BJ (cell line): ENCODE measurements at regions not wholly inside any gene's neighbourhood (a gene's known extent, or its start where the extent isn't known, plus 50 kb on each side); places are given as distances from the start of the nearest gene placed in this dataset.

Experiments used
- CTCF ChIA-PET: fragments of 350-600 bp; formaldehyde crosslinking; extraction: SDS; loops from one replicate; lab custom pipeline; 2021; ENCODE audit warnings: antibody characterized with exemption, inconsistent platforms; lab: Yijun Ruan, JAX
- POLR2A ChIA-PET: fragments of 300-600 bp; sonication (Branson Sonifier 250); formaldehyde crosslinking; extraction: SDS; loops from one replicate; lab custom pipeline; 2021; ENCODE audit warnings: antibody characterized with exemption; lab: Charles Lee
- DNase-seq: peaks from one replicate; pipeline ENCODE4 v3.0.0-alpha.2; 2011; ENCODE audit warnings: low read depth
- H3K27me3 ChIP-seq: 2 replicates; pipeline ENCODE4 v1.6.0; 2011; ENCODE audit warnings: low read length; ENCODE audit not compliant: control insufficient read depth, insufficient read depth
- H3K36me3 ChIP-seq: 2 replicates; pipeline ENCODE4 v1.5.1; 2011; ENCODE audit warnings: low read length; ENCODE audit not compliant: control insufficient read depth, insufficient read depth
- H3K4me3 ChIP-seq: 2 replicates; pipeline ENCODE4 v1.5.1; 2011; ENCODE audit warnings: low read depth, mild to moderate bottlenecking, control low read depth, low read length
- CTCF ChIP-seq: IDR thresholded peaks from 2 replicates; pipeline ENCODE4 v1.5.1; 2011; ENCODE audit warnings: low read depth, mild to moderate bottlenecking, control low read depth, inconsistent platforms, low read length, moderate library complexity; ENCODE audit not compliant: insufficient read depth

DNA sequence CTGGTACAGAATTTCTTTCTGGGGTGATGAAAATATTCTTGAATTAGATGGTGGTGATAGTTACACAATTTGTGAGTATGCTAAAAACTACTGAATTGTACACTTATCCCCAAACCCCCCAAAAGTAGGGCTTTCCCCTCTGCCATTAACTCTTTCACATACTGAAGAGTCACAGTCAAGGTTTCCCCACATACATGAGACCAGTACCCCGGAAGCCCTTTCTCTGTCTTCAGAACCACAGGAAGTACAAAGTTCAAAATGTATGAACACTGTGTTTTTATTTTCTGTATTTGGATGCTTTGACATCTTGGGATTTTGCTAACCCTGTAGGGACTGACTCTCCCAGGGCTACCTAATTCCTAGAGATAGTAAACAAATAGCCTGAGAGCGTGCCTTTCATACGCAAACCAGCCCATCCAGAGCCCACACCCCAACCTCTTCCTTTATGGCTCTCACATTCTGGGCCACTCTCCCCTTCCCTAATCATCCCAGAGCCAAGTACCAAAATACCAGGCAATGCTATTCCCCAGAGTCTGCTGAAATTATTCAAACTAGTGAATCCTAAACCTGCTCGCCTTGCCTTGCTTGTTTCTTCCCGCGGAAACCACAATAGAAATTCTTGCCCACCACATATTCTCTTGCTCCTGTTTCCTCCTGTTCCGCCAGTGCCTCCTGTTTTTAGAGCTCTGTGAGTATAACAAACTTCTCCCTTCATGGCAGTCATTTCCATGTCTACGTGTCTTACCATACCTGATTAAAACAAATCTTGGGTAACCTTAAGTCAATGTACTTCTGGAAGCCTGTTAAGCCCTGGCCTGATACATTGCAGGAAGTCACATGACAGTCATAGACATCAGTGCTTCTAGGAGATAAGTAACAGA, 524.8 kb downstream of the FUT8 start:
- Histone ChIP-seq H3K4me3 (no peak overlapping the region), H3K36me3 (no peaks in the 10 kb centered on the region), H3K27me3 (no peaks in the 10 kb centered on the region)
- DNase-seq = no peak
- no peak for TF ChIP-seq CTCF
- CTCF ChIA-PET = no interaction called here
- POLR2A ChIA-PET = no interaction called here

DNA sequence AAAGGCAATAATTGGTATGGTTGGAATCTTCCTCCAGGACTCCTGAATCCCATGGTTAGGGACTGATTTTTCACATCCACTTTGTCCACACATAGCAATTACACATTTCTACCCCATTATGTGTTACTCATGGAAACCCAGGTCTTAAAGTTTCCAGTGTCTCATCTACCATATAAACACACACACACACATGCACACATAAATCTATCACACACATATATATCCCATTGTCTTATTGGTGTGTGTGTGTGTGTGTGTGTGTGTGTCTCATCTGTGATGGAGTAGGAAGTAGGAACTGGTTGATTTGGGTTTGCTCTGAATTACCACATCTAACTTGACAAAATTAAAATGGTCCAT, 525.4 kb downstream of the FUT8 start:
- POLR2A ChIA-PET = no interaction called here
- CTCF ChIA-PET = no interaction called here
- no peak for DNase-seq
- Histone ChIP-seq H3K36me3 (no peaks in the 10 kb centered on the region), H3K27me3 (no peaks in the 10 kb centered on the region), H3K4me3 (no peak overlapping the region)
- TF ChIP-seq CTCF = no peak

DNA sequence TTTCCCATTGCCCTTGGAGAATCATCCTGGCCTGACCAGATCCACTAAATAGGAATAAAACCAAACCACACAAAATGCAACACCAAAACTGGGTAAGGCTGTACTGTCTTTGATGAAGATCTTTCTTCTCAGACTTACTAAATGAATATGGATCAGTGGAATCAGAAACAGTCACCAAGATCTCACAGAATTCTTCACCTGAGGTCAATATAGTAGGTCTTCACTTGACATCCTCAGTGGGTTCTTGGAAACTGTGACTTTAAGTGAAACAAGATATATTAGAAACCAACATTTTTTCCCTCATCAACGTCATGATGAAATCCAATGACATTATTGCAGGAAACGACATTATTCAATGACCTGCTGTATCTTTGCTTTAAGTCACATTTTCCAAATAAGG, 526.2 kb downstream of the FUT8 start:
- ChIA-PET POLR2A (no interaction called here), CTCF (no interaction called here)
- DNase-seq = no peak
- no peaks in the 10 kb centered on the region for H3K27me3 ChIP-seq
- H3K4me3 ChIP-seq = no peak overlapping the region
- TF ChIP-seq CTCF = no peak
- H3K36me3 ChIP-seq = no peaks in the 10 kb centered on the region

- ChIA-PET POLR2A (no interaction called here), CTCF (interaction anchor here (1.9 kb wide), 1 partner anchor 10 kb away, joined by 6 read pairs; no protein-coding TSS in a partner anchor)
- no peak for TF ChIP-seq CTCF
- Histone ChIP-seq H3K27me3 (no peaks in the 10 kb centered on the region), H3K36me3 (no peaks in the 10 kb centered on the region), H3K4me3 (no peak overlapping the region)
- DNase-seq = no peak
Measured at GRCh38 chr14:65939184-65939583, 526.7 kb downstream of the FUT8 start.

- ChIA-PET CTCF (interaction anchor here (1.2 to 2.2 kb wide), 4 partner anchors 9 to 47 kb away, joined by 3 to 7 read pairs (median 4); no protein-coding TSS in a partner anchor), POLR2A (no interaction called here)
- TF ChIP-seq CTCF = no peak
- H3K36me3 ChIP-seq = no peaks in the 10 kb centered on the region
- no peak overlapping the region for H3K4me3 ChIP-seq
- no peak for DNase-seq
- no peaks in the 10 kb centered on the region for H3K27me3 ChIP-seq
Measured at GRCh38 chr14:65940056-65940735, 527.7 kb downstream of the FUT8 start.
